A673 (cell line): ENCODE measurements at regions not wholly inside any gene's neighbourhood (a gene's known extent, or its start where the extent isn't known, plus 50 kb on each side); places are given as distances from the start of the nearest gene placed in this dataset.

Experiments
- BruUV-seq: library from RNA; stranded (reverse); fragments of 400-500 nt; replicated peaks from 2 replicates; lab custom pipeline; 2021; lab: Mats Ljungman, UMichigan
- CTCF ChIA-PET: fragments of 300-600 bp; sonication (Branson Sonifier 250); formaldehyde crosslinking; loops from one replicate; lab custom pipeline; 2022; ENCODE audit warnings: antibody characterized with exemption; lab: Charles Lee
- POLR2A ChIA-PET: fragments of 300-600 bp; sonication (Branson Sonifier 250); formaldehyde crosslinking; loops from one replicate; lab custom pipeline; 2022; ENCODE audit warnings: antibody characterized with exemption; ENCODE audit not compliant: low non-redundant PET; lab: Charles Lee
- DNase-seq: peaks from one replicate; pipeline ENCODE4 v3.0.0-alpha.2; 2015; ENCODE audit warnings: low spot score
- H3K27ac ChIP-seq: fragments of 200-600 bp; sonication (generic); 2 replicates; pipeline ENCODE4 v1.5.1; 2016; ENCODE audit warnings: mixed run types, low read depth, mild to moderate bottlenecking, mixed read lengths, antibody characterized with exemption, low read length; ENCODE audit not compliant: poor library complexity, severe bottlenecking
- H3K27me3 ChIP-seq: fragments of 200-600 bp; sonication (generic); replicated peaks from 2 replicates; pipeline ENCODE4 v1.6.1; 2017; ENCODE audit warnings: mixed run types, low read depth, mild to moderate bottlenecking, mixed read lengths, antibody characterized with exemption, low read length; ENCODE audit not compliant: insufficient read depth, poor library complexity
- H3K36me3 ChIP-seq: fragments of 200-600 bp; sonication (generic); 2 replicates; pipeline ENCODE4 v1.6.1; 2016; ENCODE audit warnings: mixed run types, mild to moderate bottlenecking, mixed read lengths, antibody characterized with exemption, low read length; ENCODE audit not compliant: insufficient read depth, poor library complexity, severe bottlenecking
- H3K4me1 ChIP-seq: fragments of 200-600 bp; sonication (generic); 2 replicates; pipeline ENCODE4 v1.6.1; 2017; ENCODE audit warnings: mixed run types, mild to moderate bottlenecking, mixed read lengths, antibody characterized with exemption, low read length; ENCODE audit not compliant: insufficient read depth, poor library complexity, severe bottlenecking
- H3K4me3 ChIP-seq: fragments of 200-600 bp; sonication (generic); 2 replicates; pipeline ENCODE4 v1.5.1; 2016; ENCODE audit warnings: low read depth, mixed run types, mild to moderate bottlenecking, mixed read lengths, low read length; ENCODE audit not compliant: poor library complexity, severe bottlenecking
- H3K9me3 ChIP-seq: fragments of 200-600 bp; sonication (generic); 2 replicates; pipeline ENCODE4 v1.6.1; 2016; ENCODE audit warnings: mixed run types, low read depth, mild to moderate bottlenecking, mixed read lengths, antibody characterized with exemption, low read length; ENCODE audit not compliant: poor library complexity, severe bottlenecking
- CTCF ChIP-seq: fragments of 300-800, 200-600 bp; sonication (generic); conservative IDR thresholded peaks from 2 replicates; pipeline ENCODE4 v1.5.1; 2017; ENCODE audit warnings: low read depth, mild to moderate bottlenecking, antibody characterized with exemption, low read length, moderate library complexity, mixed read lengths
- EZH2 ChIP-seq: fragments of 200-600 bp; sonication (generic); IDR thresholded peaks from 2 replicates; pipeline ENCODE4 v1.6.1; 2017; ENCODE audit warnings: borderline replicate concordance, low read depth, mild to moderate bottlenecking, mixed read lengths, antibody characterized with exemption, low read length; ENCODE audit not compliant: poor library complexity, severe bottlenecking
- intact Hi-C: fragments of 100-400 bp; cut with micrococcal nuclease; formaldehyde crosslinking; loops from one replicate; pipeline ENCODE4 v1.10.0; 2022; ENCODE audit not compliant: unreplicated experiment

- no peaks in the 10 kb centered on the region for H3K9me3 ChIP-seq
- BruUV-seq = no TSS peak
- H3K4me3 ChIP-seq = no peak overlapping the region
- CTCF ChIA-PET = interaction anchor here (0.6 to 0.9 kb wide), 3 partner anchors 11 to 364 kb away, joined by 5 to 12 read pairs (median 6); no protein-coding TSS in a partner anchor
- TF ChIP-seq EZH2 = no peak
- TF ChIP-seq CTCF = no peak
- no peak overlapping the region for H3K27ac ChIP-seq
- POLR2A ChIA-PET = no interaction called here
- peaks cover 19% of the 10 kb centered on the region for H3K36me3 ChIP-seq
- intact Hi-C loops = no loop called here
- no peaks in the 10 kb centered on the region for H3K27me3 ChIP-seq
- peaks cover 25% of the 10 kb centered on the region for H3K4me1 ChIP-seq
- DNase-seq = no peak
Measured at GRCh38 chr12:124388038-124388671, 93.3 kb downstream of the RFLNA start.

GRCh38 chr12:124387528-124387911, 92.6 kb downstream of the RFLNA start:
- H3K9me3 ChIP-seq = no peaks in the 10 kb centered on the region
- intact Hi-C loops = no loop called here
- no peak overlapping the region for H3K4me3 ChIP-seq
- H3K27me3 ChIP-seq = no peaks in the 10 kb centered on the region
- no TSS peak for BruUV-seq
- no peak for DNase-seq
- POLR2A ChIA-PET = no interaction called here
- CTCF ChIA-PET = no interaction called here
- TF ChIP-seq CTCF (no peak), EZH2 (no peak)
- peaks cover 19% of the 10 kb centered on the region for H3K36me3 ChIP-seq
- no peak overlapping the region for H3K27ac ChIP-seq
- H3K4me1 ChIP-seq = peaks cover 18% of the 10 kb centered on the region

- TF ChIP-seq CTCF (no peak), EZH2 (no peak)
- Histone ChIP-seq H3K27ac (no peak overlapping the region), H3K4me3 (no peak overlapping the region), H3K9me3 (no peaks in the 10 kb centered on the region), H3K4me1 (peaks cover 14% of the 10 kb centered on the region), H3K36me3 (peaks cover 19% of the 10 kb centered on the region), H3K27me3 (no peaks in the 10 kb centered on the region)
- ChIA-PET CTCF (no interaction called here), POLR2A (no interaction called here)
- DNase-seq = no peak
- intact Hi-C loops = no loop called here
- no TSS peak for BruUV-seq
Measured at GRCh38 chr12:124386661-124387527, 92.0 kb downstream of the RFLNA start.
